HG03460 (cell line): ENCODE measurements at regions not wholly inside any gene's neighbourhood (a gene's known extent, or its start where the extent isn't known, plus 50 kb on each side); places are given as distances from the start of the nearest gene placed in this dataset.
"Not testable (repeated sequence)": the region's sequence is repeated elsewhere in the genome, so short reads cannot be mapped to it uniquely, and the experiment has no call there.

ENCODE experiments used
- ATAC-seq: cut with Tn5 transposase; IDR thresholded peaks from one replicate; pipeline ENCODE4 v1.9.1; 2021; ENCODE audit not compliant: unreplicated experiment

- no peak for ATAC-seq
These were observed 186.6 kb upstream of the HAAO start for GRCh38 chr2:42978887-42979415.

DNA sequence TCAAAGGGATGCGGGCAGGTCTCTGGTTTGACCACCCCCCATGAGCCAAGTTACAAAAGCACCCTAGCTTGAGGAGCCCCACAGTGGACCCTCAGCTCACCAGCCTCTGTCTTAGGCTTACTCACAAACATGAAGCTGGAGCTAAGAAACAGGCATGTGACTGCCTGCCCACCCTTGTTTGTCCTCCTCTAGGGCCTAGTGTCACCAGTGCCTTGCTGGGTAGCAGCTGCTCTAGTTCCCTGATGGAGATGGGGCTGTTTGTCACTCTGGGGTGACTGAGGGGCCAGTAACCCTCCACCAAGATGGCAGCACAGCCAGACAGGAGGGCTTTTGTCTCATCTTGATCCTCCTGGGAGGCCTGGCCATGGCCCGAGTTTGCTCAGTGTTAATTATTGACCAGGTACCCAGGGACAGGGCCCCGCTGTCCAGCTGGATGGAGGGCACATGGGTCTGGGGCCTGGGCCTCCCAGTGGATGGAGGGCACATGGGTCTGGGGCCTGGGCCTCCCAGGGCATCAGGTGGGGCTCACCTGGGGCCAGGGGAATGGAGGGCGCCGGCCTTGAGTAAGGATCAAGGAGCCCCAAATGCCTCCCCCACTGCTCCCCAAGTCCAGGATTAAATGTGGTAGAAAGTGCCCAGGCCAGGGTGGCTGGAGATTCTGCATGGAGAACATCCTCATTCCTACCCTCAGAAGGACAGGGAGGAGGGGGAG lies 185.9 kb upstream of the HAAO start:
- no peak for ATAC-seq

- ATAC-seq: no peak
These were observed 185.1 kb upstream of the HAAO start for GRCh38 chr2:42977270-42978174.

DNA sequence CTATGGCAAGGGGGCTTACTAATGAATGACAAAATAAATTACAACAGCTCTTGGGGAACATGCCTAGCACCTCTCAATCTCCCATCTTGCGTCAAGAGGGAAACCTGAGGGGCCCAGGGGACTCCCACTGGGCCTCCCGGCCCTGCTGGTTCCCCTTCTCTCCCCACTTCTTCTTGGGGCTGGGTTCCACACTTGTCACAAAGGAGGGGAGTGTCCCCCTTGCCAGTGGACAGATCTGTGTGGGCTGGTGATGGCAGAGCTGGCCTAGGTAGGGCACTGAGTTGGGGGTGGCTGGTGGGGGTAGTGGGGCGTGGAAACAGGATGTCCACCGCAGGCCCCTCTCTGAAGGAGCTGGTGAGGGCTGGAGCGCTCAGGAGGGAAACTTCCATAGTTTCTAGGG lies 184.0 kb upstream of the HAAO start:
- no peak for ATAC-seq

DNA sequence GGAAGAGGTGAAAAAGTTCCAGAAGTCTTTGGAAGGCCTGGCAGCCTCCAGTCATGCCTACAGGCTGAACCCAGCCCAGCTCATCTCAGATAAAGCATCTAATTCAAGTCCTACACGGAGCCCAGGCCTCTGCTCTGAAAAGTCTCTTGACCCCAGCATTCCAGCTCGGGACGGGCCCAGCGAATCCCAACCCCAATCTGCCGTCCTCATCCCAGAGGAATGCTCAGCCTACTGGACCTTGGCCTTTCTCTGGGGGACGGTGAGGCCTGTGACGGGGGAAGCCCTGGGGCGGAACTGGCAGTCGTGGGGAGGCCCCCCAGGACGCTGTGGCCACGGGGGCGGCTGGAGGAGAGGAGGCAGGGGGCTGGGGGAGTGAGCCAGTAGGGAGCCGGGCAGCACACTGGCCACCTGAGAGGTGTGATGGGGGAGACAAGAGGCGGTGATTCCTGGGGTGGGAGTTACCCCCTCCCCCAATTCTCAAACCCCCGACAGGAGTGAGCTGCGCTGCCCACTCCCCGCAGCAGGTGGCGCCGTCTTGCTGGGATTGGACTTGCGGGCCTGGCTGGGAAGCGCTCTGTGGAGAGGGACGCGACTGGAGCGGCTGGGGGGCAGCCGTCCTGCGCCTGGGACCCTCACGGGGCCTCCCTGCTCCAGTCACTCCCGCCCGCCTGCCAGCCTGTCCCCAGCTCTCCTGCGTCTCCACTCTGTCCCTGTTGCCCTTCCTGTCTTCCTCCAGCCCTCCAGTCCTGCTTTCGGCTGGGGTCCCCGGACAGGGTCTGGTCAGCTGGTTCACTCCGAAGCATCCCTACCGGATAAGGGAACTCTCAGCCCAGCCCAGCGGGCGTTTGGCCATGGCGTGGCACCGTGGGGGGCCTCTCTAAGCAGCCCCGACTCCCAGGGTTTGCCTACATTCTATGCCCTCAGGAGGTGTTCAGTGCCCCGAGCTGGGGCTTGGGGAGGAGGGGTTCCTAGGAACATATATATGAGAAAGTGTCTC lies 182.6 kb upstream of the HAAO start:
- no peak for ATAC-seq

GRCh38 chr2:42974169-42974720 lies 181.9 kb upstream of the HAAO start:
- ATAC-seq: no peak

DNA sequence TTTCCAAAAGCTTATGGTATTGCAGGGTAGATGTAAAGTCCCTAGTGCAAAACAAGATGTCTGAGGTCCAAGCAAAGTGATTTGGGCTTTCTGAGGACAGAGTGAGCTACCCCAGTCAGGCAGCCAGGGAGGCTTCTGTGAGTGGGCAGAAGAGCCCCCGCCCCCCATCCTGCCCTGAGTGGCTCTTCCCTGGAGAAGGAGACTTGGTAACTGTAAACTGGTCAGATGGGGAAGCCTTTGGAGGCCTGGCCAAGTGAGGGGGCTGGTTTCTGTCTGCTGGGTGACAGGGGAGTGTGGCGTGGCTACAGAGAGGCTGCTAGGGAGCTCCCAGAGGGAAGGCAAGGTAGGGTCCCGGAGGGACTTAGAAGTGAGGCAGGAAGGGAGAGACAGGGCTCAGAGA lies 181.3 kb upstream of the HAAO start:
- ATAC-seq: no peak

DNA sequence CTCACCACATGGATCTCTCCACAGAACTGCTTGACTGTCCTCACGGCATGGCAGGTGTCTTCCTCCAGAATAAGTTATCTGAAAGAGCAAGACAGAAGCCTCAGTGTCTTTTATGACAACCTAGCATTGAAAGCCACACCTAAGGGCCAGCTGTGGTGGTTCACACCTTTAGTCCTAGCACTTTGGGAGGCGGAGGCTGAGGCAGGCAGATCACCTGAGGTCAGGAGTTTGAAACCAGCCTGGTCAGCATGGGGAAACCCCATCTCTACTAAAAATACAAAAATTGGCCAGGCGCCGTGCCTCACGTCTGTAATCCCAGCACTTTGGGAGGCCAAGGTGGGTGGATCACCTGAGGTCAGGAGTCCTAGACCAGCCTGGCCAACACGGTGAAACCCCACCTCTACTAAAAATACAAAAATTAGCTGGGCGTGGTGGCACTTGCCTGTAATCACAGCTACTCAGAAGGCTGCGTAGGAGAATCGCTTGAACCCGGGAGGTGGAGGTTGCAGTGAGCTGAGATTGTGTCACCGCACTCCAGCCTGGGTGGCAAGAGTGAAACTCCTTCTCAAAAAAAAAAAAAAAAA lies 180.6 kb upstream of the HAAO start:
- ATAC-seq: not testable (repeated sequence)

DNA sequence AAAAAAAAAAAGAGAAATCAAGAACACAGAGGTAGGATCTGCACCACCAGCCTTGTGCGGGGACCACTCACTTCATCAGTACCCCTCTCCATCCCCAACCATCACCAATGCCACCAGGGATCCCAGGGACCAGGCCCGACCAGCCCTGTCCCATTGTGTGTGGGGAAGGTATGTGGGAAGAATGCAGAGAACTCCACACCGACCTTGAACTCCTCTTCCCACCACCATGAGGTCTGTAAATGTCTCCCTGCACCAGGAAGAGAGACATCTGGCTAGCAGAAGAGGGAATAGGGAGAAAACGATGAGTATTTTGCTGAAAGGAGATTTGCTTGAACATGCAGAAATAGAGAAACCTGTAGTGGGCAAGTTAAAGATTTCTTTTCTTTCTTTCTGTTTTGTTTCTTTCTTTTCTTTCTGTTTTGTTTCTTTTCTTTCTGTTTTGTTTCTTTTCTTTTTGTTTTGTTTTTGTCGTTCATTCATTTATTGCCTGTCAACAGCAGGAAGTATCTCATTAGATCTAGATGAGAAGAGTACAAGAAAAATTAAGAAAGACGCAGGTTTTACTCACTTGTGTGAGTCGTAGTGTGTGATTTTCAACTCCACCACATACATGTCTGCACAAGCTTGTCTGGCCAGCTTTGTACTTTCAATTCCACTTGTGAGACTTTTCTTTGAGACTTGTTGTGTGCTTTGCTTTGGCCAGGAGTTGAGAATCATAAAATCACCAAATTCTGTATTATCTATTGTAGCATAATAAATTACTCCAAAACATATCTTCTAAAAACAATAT lies 179.8 kb upstream of the HAAO start:
- no peak for ATAC-seq

DNA sequence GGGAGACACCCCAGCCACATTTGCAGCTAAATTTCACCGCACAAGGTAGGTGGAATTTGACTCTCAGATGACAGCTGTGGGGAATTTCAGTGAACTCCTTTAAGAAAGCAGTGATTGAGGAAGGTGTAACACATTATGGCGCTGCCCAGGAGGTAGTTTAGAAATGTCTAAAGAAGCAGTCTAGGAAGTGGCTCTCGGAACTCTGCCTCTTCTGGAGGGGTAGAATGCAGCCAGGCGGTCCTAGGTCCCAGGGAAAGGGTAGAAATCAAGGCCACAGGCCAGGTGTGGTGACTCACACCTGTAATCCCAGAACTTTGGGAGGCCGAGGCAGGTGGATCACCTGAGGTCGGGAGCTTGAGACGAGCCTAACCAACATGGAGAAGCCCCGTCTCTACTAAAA lies 179.0 kb upstream of the HAAO start:
- no peak for ATAC-seq

DNA sequence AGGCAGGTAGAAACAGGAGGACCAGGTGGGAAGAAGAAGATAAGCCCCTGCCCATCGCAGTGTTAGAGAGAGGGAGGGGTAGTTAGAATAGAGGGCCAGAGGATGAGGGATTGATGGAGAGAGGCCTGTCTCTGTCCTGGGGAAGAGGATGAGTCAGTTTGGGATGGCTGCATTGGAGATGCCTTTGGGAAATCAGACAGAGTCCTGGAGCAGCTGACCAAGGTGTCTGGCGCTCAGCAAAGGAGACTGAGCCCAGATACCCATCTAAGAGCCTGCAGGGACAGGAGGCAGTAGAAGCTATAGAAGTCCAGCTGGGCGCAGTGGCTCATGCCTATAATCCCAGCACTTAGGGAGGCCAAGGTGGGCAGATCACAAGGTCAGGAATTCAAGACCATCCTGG lies 177.8 kb upstream of the HAAO start:
- no peak for ATAC-seq

DNA sequence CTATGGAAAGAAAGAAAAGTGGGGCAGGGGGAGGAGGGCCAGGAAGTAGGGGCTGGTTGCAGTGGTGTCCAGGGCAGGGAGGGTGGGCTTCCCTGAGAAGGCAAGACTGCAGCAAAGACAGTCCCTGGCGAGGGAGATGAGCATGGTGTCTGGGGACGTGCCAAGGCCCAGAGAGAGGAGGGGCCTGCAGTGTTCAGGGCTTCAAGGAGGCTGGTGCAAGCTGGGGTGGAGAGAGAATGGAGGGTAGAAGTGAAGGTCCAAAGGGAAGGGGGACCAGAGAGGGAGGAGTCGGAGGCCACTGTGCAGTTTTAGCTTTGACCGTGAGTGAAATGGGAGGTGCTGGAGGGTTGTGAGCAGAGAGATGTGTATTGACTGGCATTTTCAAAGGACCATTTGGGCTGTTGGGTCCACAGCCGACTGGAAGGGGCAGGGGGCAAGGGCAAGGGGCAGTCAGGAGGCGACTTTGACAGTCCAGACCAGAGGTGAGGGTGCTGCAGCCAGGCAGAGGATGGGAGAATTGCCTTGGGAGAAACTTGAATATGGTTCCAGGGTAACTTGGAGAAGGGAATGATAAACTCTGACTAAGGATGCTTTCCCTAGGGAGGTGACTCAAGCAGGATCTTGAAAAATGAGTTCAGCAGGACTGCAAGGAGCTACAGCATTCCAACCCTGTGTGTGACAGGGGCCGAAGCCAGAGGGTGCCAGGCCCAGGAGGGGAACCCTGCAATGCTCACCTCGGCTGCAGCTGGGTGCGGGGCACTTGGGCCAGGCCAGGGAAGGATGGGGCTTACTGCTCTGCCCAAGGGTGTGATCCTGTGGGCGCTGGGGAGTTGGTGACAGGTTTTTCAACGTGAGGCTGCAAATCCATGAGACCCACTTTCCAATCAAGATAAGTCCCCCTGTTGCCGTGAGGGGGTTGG lies 177.1 kb upstream of the HAAO start:
- ATAC-seq: no peak

DNA sequence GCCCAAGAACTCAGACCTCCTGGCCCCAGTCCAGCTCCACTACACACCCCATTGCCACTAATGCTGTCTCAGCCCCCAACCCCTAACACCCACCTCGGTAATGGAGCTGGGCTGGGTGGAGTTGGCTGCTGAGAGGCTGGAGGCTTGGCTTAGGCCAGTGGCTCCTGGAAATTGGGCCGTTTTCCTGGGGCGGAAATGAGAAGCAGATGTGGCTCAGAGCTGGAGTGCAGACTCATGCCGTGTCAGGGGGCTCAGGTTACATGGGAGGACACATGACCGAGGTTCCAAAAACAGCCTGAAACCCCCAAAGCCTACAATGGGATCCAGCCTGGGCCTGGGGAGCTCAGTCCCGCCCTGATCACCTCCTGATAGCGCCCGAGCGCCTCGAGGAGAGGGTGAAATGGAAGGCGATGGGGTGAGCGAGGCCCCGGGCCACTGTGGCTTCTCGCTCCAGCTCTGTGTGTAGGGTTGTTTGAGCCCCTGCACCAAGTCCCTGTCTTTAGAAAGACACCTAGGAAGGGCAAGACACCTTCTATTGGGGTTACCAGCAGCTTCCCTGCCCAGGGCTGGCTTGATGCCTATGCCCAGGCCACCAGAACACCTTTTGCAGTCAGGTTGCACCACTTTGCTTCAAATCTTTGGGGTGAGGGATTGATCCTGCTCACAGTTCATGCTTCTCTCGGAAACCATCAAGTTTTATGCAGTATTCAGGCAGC lies 175.7 kb upstream of the HAAO start:
- no peak for ATAC-seq

DNA sequence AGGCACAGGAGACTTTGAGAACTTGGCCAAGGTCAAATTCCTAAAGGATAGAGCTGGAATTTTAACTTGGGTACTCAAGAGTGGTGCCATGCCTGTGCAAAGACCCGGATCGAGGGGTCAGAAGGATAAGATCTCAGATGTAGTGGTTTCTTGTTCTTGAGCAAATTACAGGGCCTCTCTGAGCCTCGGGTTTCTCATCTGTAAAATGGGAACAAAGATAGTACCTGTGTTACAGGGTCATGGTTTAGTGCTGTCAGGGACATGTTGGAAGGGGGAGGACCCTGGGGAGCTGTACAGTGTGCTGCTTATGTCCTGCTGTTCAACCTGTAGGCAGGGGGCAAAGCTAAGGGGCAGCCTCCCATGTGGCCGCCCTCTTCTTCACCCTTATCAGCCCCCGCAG lies 173.5 kb upstream of the HAAO start:
- ATAC-seq: no peak

GRCh38 chr2:42965196-42965595 lies 172.8 kb upstream of the HAAO start:
- ATAC-seq: no peak

DNA sequence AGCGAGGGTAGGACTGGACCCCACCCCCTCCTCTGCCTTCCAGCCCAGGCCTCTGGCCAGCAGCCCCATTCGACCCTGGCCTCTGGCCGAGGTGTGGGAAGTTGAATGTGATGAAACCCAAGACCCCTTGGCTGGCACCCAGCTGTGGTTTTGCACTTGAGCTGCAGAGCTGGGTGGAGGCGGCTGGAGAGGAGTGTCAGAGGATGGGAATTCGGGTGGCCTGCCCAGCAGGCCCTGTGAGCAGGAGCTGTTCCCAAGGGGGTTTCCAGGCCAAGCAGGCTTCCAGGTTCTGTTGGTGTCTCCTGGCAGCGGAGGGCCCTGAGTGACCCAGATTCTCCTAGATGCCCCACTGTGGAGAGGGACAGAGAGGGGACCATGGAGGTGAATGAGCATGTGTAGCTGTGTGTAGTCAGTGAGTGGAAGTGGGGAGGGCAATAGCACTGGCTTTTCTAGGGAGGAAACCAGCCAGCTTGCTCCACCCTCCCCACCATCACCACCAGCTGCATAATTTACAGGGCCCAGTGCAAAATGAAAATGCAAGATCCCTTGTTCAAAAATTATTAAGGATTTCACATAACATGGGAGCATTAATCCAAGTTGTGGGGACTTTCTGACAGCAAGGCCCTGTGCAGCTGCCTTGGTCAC lies 172.2 kb upstream of the HAAO start:
- no peak for ATAC-seq

GRCh38 chr2:42963452-42964068 lies 171.2 kb upstream of the HAAO start:
- no peak for ATAC-seq
